Retinal pigment epithelial cell (primary cell): ENCODE measurements at regions not wholly inside any gene's neighbourhood (a gene's known extent, or its start where the extent isn't known, plus 50 kb on each side); places are given as distances from the start of the nearest gene placed in this dataset.

Source experiments
- DNase-seq: peaks from one replicate; pipeline ENCODE4 v3.0.0-alpha.2; 2010; ENCODE audit warnings: low read depth
- H3K4me3 ChIP-seq: 2 replicates; pipeline ENCODE4 v1.5.1; 2011; ENCODE audit warnings: mild to moderate bottlenecking, low read length, control low read depth, moderate library complexity
- TF ChIP-seq, protein P1 (sequence below): conservative IDR thresholded peaks from 2 replicates; pipeline ENCODE4 v1.5.1; 2011; ENCODE audit warnings: low read depth, low read length, control low read depth, inconsistent platforms

DNA sequence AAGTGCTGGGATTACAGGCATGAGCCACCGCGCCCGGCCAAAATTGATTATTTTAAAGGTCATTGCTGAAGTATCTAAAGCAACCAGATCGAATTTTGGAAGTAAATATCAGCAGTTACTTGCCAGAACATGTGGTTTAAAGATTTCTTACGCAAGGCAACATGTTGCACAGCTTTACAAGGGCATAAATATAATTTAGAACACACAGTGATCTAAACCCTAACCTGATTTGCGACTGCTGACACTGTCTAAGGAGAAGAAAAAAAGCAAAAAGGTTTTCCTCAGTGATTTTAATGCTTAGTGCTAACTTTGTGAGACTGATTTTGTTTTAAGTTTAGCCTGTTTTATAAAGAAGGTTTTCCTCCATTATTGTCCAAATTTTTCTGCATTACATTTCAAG, 569.9 kb upstream of the LINC00305 start:
- no peak for DNase-seq
- TF ChIP-seq, protein P1, sequence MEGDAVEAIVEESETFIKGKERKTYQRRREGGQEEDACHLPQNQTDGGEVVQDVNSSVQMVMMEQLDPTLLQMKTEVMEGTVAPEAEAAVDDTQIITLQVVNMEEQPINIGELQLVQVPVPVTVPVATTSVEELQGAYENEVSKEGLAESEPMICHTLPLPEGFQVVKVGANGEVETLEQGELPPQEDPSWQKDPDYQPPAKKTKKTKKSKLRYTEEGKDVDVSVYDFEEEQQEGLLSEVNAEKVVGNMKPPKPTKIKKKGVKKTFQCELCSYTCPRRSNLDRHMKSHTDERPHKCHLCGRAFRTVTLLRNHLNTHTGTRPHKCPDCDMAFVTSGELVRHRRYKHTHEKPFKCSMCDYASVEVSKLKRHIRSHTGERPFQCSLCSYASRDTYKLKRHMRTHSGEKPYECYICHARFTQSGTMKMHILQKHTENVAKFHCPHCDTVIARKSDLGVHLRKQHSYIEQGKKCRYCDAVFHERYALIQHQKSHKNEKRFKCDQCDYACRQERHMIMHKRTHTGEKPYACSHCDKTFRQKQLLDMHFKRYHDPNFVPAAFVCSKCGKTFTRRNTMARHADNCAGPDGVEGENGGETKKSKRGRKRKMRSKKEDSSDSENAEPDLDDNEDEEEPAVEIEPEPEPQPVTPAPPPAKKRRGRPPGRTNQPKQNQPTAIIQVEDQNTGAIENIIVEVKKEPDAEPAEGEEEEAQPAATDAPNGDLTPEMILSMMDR, result no peak
- H3K4me3 ChIP-seq, result no peak overlapping the region

DNA sequence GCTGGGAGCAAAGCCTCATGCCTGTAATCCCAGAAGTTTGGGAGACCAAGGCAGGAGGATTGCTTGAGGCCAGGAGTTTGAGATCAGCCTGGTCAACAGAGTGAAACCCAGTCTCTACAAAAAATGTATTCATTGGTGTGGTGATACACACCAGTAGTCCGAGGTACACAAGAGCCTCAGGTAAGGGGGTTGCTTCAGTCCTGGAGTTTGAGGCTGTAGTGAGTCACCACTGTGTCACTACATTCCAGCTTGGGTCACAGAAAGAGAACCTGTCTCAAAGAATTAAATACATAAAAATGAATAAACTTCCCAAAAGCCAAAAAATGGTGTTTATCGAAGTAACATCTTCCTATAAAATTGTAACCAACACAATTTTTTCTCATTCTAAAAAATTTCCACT, 568.1 kb upstream of the LINC00305 start:
- H3K4me3 ChIP-seq, result no peak overlapping the region
- no peak for DNase-seq
- TF ChIP-seq, protein P1, result no peak

DNA sequence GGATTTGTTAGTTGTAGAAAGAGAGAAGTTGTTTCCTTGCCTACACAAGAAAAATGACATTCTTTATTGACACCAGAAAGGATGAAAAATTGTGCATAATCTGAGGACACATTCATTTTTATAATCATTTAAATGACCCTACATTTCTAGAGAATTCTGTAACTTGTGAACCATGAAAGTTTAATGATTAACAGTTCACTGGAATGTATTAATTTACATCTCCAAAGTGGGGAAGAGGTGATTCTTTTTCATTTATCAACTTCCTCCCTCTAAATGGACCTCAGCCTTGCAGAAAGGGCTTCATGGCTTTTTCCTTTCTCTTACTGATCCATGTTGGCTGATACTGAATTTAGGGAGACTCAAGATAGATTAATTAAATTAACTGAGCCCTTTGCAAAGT, 565.2 kb upstream of the LINC00305 start:
- no peak overlapping the region for H3K4me3 ChIP-seq
- TF ChIP-seq, protein P1, result no peak
- no peak for DNase-seq

DNA sequence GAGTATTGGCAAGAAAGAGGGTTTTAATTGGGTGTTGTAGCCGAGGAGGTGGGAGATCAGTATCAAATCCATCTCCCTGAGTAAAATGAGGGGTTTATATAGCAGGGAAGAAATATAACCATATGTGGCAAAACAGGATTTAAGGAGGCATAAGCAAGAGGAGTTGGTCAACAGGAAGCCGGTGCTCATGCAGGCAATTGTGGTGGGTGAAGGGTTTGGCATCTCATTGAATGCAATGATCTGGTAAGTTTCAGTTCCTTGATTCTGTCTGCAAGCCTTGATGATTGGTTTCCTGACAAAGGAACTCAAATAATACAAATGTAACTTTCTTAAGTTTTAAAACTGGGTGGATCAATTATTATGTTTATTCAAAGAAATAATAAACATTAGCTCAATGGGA, 564.4 kb upstream of the LINC00305 start:
- TF ChIP-seq, protein P1, result no peak
- no peak overlapping the region for H3K4me3 ChIP-seq
- no peak for DNase-seq

DNA sequence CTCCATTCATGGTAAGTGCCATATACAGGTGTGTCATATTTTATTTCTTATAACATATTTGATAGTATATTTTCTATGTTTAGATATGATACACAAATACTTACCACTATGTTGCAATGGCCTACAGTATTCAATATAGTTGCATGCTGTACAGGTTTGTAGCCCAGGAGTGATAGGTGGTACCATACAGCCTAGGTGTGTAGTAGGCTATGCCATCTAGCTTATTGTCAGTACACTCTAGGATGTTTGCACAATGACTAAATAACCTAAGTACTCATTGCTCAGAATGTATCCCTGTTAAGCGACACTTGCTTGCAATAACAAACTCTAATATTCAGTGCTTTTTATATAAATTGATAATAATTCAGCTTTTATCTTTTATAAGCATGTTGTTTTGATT, 563.1 kb upstream of the LINC00305 start:
- no peak for DNase-seq
- no peak overlapping the region for H3K4me3 ChIP-seq
- TF ChIP-seq, protein P1, result no peak

DNA sequence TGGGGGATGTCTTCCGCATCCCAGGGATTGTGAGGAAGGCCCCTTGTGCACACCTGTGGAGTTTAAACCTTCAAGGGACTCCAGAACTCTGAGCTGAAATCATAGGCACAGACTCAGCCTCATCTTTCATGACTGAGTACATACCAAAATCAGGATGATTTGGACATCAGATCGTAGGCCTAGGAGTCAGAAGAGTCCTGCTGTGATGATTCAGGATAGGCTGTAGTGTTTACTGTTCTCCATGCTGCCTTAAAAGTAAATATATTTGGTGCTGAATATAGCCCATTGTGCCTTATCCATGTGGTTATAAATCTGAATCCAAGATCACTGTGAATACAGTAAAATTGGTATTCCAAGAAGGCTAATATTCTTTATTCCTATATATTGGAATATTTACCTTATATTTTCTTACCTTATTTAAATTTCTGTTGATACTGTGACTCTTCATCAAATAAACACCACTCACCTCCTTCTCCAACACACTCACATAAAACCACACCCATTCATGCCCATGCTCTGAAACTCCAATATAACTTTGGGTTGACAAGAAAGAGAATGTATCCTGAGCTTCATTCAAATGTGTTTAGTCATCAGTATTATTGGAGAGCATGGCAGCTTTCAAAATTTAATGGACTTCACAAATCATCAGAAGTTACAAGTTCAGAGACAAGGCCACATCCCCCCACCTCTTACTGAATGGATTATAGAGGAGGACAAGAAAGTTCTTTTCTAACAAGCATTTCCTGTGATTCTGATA, 561.4 kb upstream of the LINC00305 start:
- DNase-seq, result no peak
- TF ChIP-seq, protein P1, result no peak
- H3K4me3 ChIP-seq, result no peak overlapping the region

DNA sequence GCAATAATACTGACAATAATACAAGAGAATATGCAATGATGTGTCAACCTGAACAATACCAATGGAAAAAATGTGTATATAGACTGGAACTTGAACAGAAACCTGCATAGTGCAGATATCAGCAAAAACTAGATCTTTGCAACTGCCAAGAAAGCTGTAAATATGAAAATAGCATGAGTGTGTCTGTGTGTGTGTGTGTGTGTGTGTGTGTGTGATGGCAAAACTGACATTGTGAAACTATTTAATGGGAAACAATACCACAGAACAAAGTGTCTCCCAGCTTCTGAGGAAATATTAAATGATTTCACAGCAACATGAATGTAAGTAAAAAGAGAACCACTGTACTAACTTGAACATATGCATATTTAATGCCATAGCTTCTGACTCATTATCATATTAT, 558.2 kb upstream of the LINC00305 start:
- no peak overlapping the region for H3K4me3 ChIP-seq
- no peak for DNase-seq
- TF ChIP-seq, protein P1, result no peak
